Astrocyte (in vitro differentiated cells and primary cell): ENCODE measurements at regions not wholly inside any gene's neighbourhood (a gene's known extent, or its start where the extent isn't known, plus 50 kb on each side); places are given as distances from the start of the nearest gene placed in this dataset.

Experiments
- DNase-seq: peaks from one replicate; pipeline ENCODE4 v3.0.0-alpha.2; 2010; ENCODE audit warnings: low read depth
- FAIRE-seq: peaks from 2 replicates; lab custom pipeline; 2011; peaks lifted over from hg19 to GRCh38; lab: Jason Lieb, UNC
- H2AFZ ChIP-seq: 2 replicates; pipeline ENCODE4 v1.6.0; 2012; ENCODE audit warnings: low read depth, low read length, inconsistent platforms
- H3K27ac ChIP-seq: 2 replicates; pipeline ENCODE4 v1.5.1; 2011; ENCODE audit warnings: low read depth, low read length, inconsistent platforms
- H3K27me3 ChIP-seq: 2 replicates; pipeline ENCODE4 v1.6.0; 2011; ENCODE audit warnings: low read length, inconsistent platforms; ENCODE audit not compliant: insufficient read depth
- H3K36me3 ChIP-seq: 2 replicates; pipeline ENCODE4 v1.5.1; 2011; ENCODE audit warnings: low read length, inconsistent platforms; ENCODE audit not compliant: insufficient read depth
- H3K4me1 ChIP-seq: 2 replicates; pipeline ENCODE4 v1.5.1; 2011; ENCODE audit warnings: low read length, inconsistent platforms; ENCODE audit not compliant: insufficient read depth
- H3K4me2 ChIP-seq: 2 replicates; pipeline ENCODE4 v1.6.0; 2012; ENCODE audit warnings: low read length, inconsistent platforms
- H3K4me3 ChIP-seq: 2 replicates; pipeline ENCODE4 v1.5.1; 2011; ENCODE audit warnings: low read depth, mild to moderate bottlenecking, low read length, inconsistent platforms; ENCODE audit not compliant: insufficient read depth
- H3K79me2 ChIP-seq: 2 replicates; pipeline ENCODE4 v1.6.0; 2012; ENCODE audit warnings: mild to moderate bottlenecking, low read length, inconsistent platforms; ENCODE audit not compliant: insufficient read depth
- H3K9ac ChIP-seq: 2 replicates; pipeline ENCODE4 v1.6.0; 2012; ENCODE audit warnings: mild to moderate bottlenecking, low read length, inconsistent platforms
- H3K9me3 ChIP-seq: 2 replicates; pipeline ENCODE4 v1.5.1; 2012; ENCODE audit warnings: low read depth, mild to moderate bottlenecking, low read length, inconsistent platforms; ENCODE audit not compliant: insufficient read depth
- H4K20me1 ChIP-seq: 2 replicates; pipeline ENCODE4 v1.6.0; 2012; ENCODE audit warnings: low read length, inconsistent platforms; ENCODE audit not compliant: insufficient read depth
- H3K27ac Mint-ChIP-seq: one replicate; pipeline ENCODE4 v1.8.0; 2021; ENCODE audit warnings: mild to moderate bottlenecking, mixed read lengths; ENCODE audit not compliant: unreplicated experiment
- H3K27me3 Mint-ChIP-seq: one replicate; pipeline ENCODE4 v1.8.0; 2021; ENCODE audit warnings: low read depth, mixed read lengths; ENCODE audit not compliant: unreplicated experiment
- H3K36me3 Mint-ChIP-seq: one replicate; pipeline ENCODE4 v1.8.0; 2021; ENCODE audit warnings: low read depth, mixed read lengths; ENCODE audit not compliant: unreplicated experiment
- H3K4me1 Mint-ChIP-seq: one replicate; pipeline ENCODE4 v1.8.0; 2021; ENCODE audit warnings: low read depth, mixed read lengths; ENCODE audit not compliant: unreplicated experiment
- H3K4me3 Mint-ChIP-seq: one replicate; pipeline ENCODE4 v1.8.0; 2021; ENCODE audit warnings: mild to moderate bottlenecking, moderate library complexity, mixed read lengths; ENCODE audit not compliant: unreplicated experiment
- H3K9me3 Mint-ChIP-seq: one replicate; pipeline ENCODE4 v1.8.0; 2021; ENCODE audit warnings: mild to moderate bottlenecking, mixed read lengths; ENCODE audit not compliant: unreplicated experiment
- EZH2 ChIP-seq: IDR thresholded peaks from 2 replicates; pipeline ENCODE4 v1.6.1; 2012; ENCODE audit warnings: mild to moderate bottlenecking, low read length, inconsistent platforms; ENCODE audit not compliant: insufficient read depth
- TF ChIP-seq, protein P1 (sequence below): IDR thresholded peaks from 2 replicates; pipeline ENCODE4 v1.5.1; 2011; ENCODE audit warnings: low read depth, mild to moderate bottlenecking, inconsistent platforms, low read length, moderate library complexity; ENCODE audit not compliant: insufficient read depth

DNA sequence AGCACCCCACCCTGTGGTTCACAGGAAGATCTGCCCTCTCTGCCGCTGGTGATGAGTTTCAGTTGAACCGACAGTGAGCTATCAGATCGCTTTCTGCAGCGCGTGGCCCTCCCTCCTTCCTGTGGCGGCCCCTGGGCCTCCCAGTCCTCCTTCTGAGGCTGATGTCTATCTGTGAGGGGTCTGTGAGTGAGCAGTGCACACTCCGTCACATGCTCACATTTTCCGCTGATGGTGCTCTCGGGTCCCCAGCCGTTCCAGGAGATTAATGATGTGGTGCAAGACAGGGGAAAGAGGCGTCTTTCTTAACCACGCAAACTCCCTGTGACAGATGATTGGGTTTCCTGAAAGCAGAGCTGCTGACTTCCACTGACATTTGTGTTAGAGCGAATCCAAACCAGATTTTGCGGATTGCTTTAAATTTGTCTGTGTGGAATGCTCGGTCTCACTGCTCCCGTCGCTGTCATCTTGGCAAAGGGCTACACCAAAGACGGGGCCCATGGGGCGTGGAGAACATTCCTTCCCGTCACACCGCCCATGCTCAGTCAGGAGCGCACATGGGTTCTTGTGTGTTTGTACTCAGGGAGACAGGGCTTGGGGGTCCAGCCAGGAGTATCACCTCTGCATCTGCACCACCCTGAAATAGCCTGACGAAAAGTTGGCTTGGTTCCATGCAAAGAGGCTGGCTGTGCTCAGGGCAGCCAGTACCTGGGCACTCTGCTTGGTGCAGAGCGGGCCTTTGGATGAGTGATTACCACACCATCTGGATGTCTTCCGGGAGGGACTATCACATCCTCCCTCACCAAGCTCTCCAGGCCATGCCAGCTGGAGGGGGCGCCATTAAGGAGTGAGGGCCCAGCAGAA lies 154.7 kb upstream of the HS6ST1 start:
- Mint-ChIP-seq H3K27me3 (peaks cover 29% of the 10 kb centered on the region), H3K4me1 (no peaks in the 10 kb centered on the region), H3K4me3 (no peak overlapping the region), H3K9me3 (peaks cover 32% of the 10 kb centered on the region), H3K27ac (no peak overlapping the region), H3K36me3 (no peaks in the 10 kb centered on the region)
- no peak for TF ChIP-seq EZH2
- TF ChIP-seq, protein P1, sequence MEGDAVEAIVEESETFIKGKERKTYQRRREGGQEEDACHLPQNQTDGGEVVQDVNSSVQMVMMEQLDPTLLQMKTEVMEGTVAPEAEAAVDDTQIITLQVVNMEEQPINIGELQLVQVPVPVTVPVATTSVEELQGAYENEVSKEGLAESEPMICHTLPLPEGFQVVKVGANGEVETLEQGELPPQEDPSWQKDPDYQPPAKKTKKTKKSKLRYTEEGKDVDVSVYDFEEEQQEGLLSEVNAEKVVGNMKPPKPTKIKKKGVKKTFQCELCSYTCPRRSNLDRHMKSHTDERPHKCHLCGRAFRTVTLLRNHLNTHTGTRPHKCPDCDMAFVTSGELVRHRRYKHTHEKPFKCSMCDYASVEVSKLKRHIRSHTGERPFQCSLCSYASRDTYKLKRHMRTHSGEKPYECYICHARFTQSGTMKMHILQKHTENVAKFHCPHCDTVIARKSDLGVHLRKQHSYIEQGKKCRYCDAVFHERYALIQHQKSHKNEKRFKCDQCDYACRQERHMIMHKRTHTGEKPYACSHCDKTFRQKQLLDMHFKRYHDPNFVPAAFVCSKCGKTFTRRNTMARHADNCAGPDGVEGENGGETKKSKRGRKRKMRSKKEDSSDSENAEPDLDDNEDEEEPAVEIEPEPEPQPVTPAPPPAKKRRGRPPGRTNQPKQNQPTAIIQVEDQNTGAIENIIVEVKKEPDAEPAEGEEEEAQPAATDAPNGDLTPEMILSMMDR: no peak
- H2AFZ ChIP-seq: peak overlapping the region; percentile 10
- no peaks in the 10 kb centered on the region for H3K79me2 ChIP-seq
- peak overlapping the region; percentile 39 for H3K4me2 ChIP-seq
- H3K4me3 ChIP-seq: no peak overlapping the region
- H3K27ac ChIP-seq: no peak overlapping the region
- H4K20me1 ChIP-seq: no peaks in the 10 kb centered on the region
- DNase-seq (peak; percentile 80), FAIRE-seq (no peak)
- no peak overlapping the region for H3K9ac ChIP-seq
- H3K9me3 ChIP-seq: peaks cover 20% of the 10 kb centered on the region
- H3K27me3 ChIP-seq: no peaks in the 10 kb centered on the region
- no peaks in the 10 kb centered on the region for H3K36me3 ChIP-seq
- no peaks in the 10 kb centered on the region for H3K4me1 ChIP-seq

DNA sequence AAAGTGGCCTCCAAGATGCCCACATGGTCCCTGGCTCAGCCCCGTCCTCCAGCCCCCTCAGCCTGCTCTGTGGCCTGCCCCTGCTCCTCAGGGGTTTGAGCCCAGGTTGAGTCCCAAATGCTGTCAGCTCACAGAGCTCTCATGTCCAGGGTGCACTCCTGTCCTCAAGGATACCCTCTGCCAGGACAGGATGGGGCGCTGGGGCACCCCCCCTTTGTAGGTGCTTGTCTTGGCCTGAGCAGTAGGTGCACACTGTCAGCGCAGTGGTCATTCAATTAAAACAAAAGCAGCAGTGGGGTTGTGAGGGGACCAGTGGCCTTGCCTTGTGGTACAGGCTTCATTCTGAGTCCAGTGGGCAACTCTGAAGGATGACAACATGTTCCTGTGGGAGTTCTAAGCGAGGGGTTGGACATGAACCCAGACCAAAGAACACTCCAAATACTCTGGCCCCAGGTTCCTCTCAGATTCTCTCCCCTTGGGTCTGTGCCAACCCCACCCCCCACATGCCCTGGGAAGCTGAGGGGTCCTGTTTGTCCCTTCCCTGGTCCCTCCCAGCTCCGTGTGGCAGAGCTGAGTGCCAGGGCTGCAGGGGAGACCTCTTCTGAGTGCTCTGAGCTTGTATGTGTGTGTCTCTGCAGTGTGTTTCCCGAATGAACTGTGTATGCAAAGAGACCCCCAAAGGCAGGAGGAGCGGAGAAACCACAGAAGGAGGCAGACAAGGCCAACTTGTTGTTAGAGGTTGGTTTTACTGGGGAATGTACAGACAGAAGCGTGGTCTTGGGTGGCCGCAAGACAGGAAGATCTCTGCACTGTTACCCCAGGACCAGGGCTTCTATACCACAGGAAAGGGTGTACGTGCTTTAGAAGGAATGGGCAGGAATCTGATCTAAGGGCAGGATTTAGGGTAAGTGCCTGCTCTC lies 155.6 kb upstream of the HS6ST1 start:
- Mint-ChIP-seq H3K27ac (no peak overlapping the region), H3K4me1 (no peaks in the 10 kb centered on the region), H3K4me3 (no peak overlapping the region), H3K27me3 (peaks cover 29% of the 10 kb centered on the region), H3K9me3 (peaks cover 23% of the 10 kb centered on the region), H3K36me3 (no peaks in the 10 kb centered on the region)
- H3K79me2 ChIP-seq: no peaks in the 10 kb centered on the region
- H2AFZ ChIP-seq: no peak overlapping the region
- no peaks in the 10 kb centered on the region for H3K27me3 ChIP-seq
- H3K9ac ChIP-seq: no peak overlapping the region
- no peak overlapping the region for H3K4me2 ChIP-seq
- DNase-seq (no peak), FAIRE-seq (no peak)
- H3K9me3 ChIP-seq: peaks cover 11% of the 10 kb centered on the region
- H3K36me3 ChIP-seq: no peaks in the 10 kb centered on the region
- H3K4me3 ChIP-seq: no peak overlapping the region
- H4K20me1 ChIP-seq: no peaks in the 10 kb centered on the region
- H3K4me1 ChIP-seq: no peaks in the 10 kb centered on the region
- no peak overlapping the region for H3K27ac ChIP-seq
- TF ChIP-seq, protein P1: no peak
- TF ChIP-seq EZH2: no peak
